NCI-H187 (cell line): ENCODE measurements at regions not wholly inside any gene's neighbourhood (a gene's known extent, or its start where the extent isn't known, plus 50 kb on each side); places are given as distances from the start of the nearest gene placed in this dataset.

ENCODE experiments used
- DNase-seq, 2 experiments: peaks; one replicate each; lab custom pipeline; 2025; lab: John Stamatoyannopoulos, UW

DNA sequence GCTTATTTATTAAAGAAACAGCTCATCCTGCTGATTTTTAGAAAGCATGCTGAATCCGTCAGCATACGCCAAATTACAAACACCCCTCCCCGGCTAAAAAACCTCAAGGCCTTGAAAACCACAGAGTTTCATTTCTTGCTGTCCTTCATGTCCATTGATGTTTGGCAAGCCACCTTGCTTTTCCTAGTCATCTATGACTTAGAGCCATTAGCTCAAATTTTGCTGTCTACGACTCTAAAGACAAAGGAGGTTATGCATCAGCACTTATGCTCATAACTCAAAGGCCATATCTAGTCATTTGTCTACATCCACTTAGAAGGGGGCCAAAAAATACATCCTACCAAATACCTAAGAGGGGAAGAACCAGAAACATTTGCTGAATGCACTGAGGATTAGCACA, 925.1 kb downstream of the PCDH7 start:
- DNase-seq, result no peak

- DNase-seq, result no peak
Measured at GRCh38 chr4:31647786-31648185, 927.6 kb downstream of the PCDH7 start.

DNA sequence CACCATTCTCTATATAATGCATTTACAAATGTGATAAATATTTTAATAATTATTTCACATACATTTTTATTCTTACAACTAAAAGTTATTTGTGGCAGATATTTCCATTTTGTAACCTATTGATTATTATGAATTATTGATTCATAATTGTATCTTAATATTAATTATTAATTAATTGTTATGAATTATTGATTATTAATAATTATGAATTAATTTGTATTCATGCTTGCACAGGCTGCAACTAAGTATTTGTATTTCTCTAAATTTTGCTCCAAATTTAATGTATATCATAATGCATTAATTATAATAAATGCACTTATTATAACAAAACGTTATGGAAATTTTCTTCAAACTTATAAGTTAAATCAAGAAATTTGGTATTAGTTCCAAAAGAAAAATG, 929.7 kb downstream of the PCDH7 start:
- DNase-seq, result no peak

DNA sequence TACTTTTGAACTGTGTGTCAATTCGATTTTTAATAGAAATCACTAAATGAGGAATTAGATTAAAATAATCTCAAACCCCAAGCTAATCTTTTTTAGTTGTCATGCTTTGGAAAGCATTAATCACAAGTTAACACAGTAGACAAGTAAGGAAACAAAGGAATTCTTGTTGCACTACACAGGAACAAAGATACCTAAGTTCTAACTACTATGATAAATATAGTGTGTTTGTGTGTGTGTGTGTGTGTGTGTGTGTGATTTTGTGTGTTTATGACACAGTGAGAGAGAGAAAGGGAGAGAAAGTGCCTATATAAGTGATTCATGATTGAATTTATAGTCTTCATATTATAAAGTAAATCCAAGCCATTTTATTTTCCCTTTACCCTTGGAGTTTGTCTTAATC, 931.4 kb downstream of the PCDH7 start:
- no peak for DNase-seq

DNA sequence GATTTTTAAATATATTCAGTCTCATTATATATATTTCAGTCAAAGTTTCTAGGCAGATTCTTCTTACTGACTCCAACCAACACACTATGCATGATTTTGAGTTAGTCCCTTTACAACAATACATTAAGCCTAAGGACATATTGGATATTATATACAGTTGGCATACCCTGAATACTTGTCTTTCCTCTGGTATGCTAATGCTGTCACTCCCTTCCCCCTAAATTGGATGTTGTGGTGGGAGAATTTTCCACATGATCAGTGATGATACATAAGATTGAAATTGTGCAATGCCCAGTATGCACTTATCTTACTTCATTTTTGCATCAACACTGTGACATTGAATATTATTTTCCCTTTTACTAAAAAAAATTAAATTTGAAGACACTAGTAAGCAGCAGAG, 935.2 kb downstream of the PCDH7 start:
- DNase-seq, result no peak

GRCh38 chr4:31657859-31658570, 937.8 kb downstream of the PCDH7 start:
- no peak for DNase-seq

GRCh38 chr4:31660916-31661315, 940.7 kb downstream of the PCDH7 start:
- DNase-seq, result no peak

DNA sequence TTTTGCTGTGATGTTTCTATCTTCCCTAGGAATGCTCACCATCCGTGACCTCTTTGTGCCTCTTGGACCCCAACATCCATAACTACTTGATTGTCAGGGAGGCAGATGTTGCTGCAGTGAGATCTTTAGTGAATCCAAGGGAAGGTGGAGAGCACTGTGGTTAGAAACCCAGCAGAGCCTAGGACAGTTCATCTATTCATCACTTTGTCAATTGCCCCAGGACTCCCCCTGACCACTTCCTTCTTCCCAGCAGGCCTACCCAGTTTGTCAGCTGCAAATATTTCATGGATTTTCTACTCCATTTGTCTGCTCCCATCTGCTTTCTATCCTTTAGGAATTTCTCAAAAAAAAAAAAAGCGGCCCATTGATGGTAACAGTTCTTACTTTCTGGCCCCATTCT, 942.8 kb downstream of the PCDH7 start:
- DNase-seq, result no peak

GRCh38 chr4:31667686-31668085, 947.5 kb downstream of the PCDH7 start:
- no peak for DNase-seq

- no peak for DNase-seq
Measured at GRCh38 chr4:31674313-31674947, 954.3 kb downstream of the PCDH7 start.

GRCh38 chr4:31678356-31678755, 958.2 kb downstream of the PCDH7 start:
- no peak for DNase-seq

GRCh38 chr4:31682796-31683195, 962.6 kb downstream of the PCDH7 start:
- DNase-seq, result no peak

DNA sequence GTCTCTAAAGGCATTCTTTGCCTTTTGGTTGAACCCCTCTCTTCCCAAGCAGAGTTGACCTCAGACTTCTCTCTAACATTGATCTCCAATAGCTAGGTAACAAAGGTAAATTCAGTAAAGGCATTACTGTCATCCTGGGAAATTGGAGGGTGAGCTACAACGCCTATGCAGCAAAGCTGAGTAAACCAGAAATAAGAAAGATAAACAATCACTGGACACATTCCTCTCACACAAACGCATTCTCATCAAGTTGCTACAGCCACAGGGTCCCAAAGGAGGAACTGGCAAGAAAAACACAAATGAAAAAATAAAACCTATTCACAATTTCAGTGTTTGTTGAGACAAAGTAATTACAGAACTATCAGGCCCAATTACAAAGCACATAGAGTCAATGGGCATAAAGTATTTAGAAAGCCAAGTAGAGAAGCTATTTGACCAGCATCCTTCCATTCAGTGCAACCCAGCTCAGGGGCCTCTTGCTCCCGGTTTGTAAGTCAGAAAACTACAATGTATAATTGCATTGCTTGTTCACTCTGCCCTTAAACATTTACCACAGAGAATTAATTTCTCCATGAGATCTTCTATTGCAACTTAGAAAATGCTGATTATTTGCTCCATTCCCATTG, 967.7 kb downstream of the PCDH7 start:
- no peak for DNase-seq

GRCh38 chr4:31692399-31692940, 972.3 kb downstream of the PCDH7 start:
- no peak for DNase-seq

DNA sequence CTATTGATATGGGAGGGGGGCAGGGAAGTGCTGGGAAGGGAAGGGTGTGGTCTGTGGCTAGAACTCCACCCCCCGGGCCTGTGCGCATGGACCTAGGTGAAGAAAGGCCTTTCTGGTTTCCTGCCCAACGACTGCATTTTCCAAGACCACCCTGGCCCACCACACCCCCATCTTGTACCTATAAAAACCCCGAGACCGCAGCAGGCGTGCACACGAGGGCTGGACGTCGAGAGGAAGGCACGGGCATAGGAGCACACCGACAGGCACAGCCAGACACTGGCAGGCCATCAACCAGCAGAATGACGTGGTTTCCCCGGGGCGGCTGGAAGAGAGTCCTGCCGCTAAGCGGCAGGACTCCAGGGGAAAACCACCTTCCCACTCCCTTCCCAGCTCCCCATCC, 981.1 kb downstream of the PCDH7 start:
- DNase-seq, result no peak

DNA sequence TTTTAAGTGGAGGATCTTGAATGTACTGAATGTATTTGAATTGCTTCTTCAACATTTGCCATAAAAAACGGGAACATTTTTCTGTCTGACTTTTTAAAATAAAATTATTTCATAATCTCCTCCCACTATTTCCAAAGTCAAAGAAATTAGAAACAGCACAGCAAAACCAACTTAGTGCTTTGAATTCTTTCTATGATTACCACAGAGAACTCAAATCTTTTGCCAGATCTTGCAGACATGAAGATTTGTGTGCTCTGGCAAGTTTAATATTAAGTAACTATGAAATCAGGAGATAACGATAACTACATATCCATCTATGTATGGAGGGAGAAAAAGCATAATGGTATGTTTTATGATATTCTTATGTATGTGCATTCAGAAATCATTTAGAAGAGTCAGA, 982.2 kb downstream of the PCDH7 start:
- DNase-seq, result no peak

GRCh38 chr4:31714238-31714637, 994.1 kb downstream of the PCDH7 start:
- no peak for DNase-seq

DNA sequence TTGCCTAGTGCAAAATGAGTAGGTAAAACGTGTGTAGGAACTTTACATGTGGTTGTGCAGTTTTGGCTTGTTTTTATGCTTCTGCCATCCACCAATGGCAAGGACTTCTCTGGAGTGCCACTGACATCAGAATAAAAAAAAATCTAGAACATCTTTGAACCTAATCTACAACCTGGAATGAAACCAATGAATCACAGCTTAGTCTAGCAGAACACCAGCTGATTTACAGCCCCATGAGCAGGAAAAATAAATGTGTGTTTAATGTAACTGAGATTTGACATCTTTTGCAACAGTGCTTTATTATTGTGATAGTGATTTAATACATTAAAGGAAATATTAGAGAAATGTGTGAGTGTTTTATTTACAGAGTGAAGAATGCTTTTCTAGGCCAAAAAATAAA, 995.1 kb downstream of the PCDH7 start:
- DNase-seq, result no peak

DNA sequence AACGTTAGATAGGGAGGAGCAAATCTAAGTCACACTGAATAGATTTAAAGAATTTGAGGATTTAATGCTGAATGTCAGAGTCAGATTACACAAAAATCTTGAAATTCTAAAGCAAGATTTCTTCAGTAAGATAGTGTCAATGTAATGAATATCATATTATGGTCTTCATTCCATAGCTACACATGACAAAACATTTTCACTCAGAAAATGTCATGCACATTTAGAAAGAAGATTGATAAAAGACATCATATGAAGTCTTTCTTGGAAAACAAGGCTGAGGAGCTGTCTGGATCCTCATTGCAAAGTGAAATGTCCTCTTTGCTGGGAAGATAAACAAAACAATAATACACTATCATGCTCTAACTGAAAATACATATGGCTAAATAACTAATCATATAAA, 1006.9 kb downstream of the PCDH7 start:
- DNase-seq, result no peak

- DNase-seq, result no peak
Measured at GRCh38 chr4:31735004-31735403, 1014.8 kb downstream of the PCDH7 start.

DNA sequence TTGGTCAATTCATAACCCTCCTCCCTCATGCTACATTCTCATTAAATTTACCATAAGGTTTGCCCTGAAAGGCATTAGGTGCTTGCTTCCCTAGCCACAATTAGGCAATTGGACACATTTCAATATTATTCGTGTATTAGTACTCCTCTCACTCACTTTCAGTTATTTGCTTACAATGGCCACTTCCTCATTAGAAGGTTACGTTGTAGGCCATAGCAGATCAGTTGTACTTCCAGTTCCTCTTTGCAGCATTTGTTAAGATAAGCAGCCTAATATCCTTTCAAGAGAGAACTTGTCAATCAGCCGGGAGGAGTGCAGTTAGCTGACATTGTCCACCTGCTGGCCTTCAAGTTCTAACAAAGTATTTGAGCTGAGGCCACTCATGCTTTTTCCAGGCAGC, 1017.2 kb downstream of the PCDH7 start:
- DNase-seq, result no peak

DNA sequence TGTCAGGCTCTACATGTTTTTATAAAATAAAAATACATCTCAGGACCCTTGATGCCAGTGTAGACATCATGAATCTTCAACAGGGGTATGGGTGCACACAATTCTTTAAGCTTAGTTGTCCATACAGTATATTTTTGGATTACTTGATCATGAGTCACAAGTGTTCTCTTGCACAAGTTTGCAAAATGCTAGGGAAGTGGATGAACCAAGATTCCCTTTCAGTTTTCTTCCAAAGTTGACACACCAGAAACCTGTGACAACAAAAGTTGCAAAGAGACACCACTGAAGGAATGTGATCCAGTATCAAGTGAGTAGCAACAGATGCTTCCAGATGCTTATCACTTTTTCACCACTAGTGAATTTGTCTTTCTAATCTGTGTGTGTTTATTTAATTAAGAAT, 1021.2 kb downstream of the PCDH7 start:
- DNase-seq, result no peak

- no peak for DNase-seq
Measured at GRCh38 chr4:31748382-31748781, 1028.2 kb downstream of the PCDH7 start.
